Progenitor cell of endocrine pancreas (in vitro differentiated cells): ENCODE measurements at regions not wholly inside any gene's neighbourhood (a gene's known extent, or its start where the extent isn't known, plus 50 kb on each side); places are given as distances from the start of the nearest gene placed in this dataset.

Experiments used
- DNase-seq: peaks from one replicate; pipeline ENCODE4 v3.0.0; 2021; ENCODE audit warnings: low spot score; ENCODE audit not compliant: unreplicated experiment
- H3K27ac Mint-ChIP-seq: 2 replicates; pipeline ENCODE4 v1.8.0; 2021; ENCODE audit warnings: mild to moderate bottlenecking, moderate library complexity, mixed read lengths
- H3K27me3 Mint-ChIP-seq: 2 replicates; pipeline ENCODE4 v1.8.0; 2021; ENCODE audit warnings: mixed read lengths
- H3K36me3 Mint-ChIP-seq: 2 replicates; pipeline ENCODE4 v1.8.0; 2022; ENCODE audit warnings: mixed read lengths; ENCODE audit not compliant: insufficient read depth
- H3K4me1 Mint-ChIP-seq: 2 replicates; pipeline ENCODE4 v1.8.0; 2021; ENCODE audit warnings: low read depth, mixed read lengths
- H3K4me3 Mint-ChIP-seq: 2 replicates; pipeline ENCODE4 v1.8.0; 2021; ENCODE audit warnings: low read depth, mild to moderate bottlenecking, moderate library complexity, mixed read lengths
- H3K9me3 Mint-ChIP-seq: 2 replicates; pipeline ENCODE4 v1.8.0; 2021; ENCODE audit warnings: low read depth, mixed read lengths
- CTCF ChIP-seq: fragments of 200-600 bp; sonication (generic); IDR thresholded peaks from one replicate; pipeline ENCODE4 v1.5.0; 2021; ENCODE audit warnings: antibody characterized with exemption, mild to moderate bottlenecking; ENCODE audit not compliant: unreplicated experiment

- H3K27me3 Mint-ChIP-seq: no peaks in the 10 kb centered on the region
- H3K27ac Mint-ChIP-seq: no peak overlapping the region
- no peaks in the 10 kb centered on the region for H3K4me1 Mint-ChIP-seq
- no peaks in the 10 kb centered on the region for H3K36me3 Mint-ChIP-seq
- H3K9me3 Mint-ChIP-seq: peaks cover 6% of the 10 kb centered on the region
- DNase-seq: no peak
- no peak for TF ChIP-seq CTCF
- H3K4me3 Mint-ChIP-seq: no peak overlapping the region
These were observed 106.0 kb upstream of the FAM78B start for GRCh38 chr1:166272851-166273250.

GRCh38 chr1:166273618-166274017 lies 106.8 kb upstream of the FAM78B start:
- DNase-seq: no peak
- H3K36me3 Mint-ChIP-seq: no peaks in the 10 kb centered on the region
- no peaks in the 10 kb centered on the region for H3K27me3 Mint-ChIP-seq
- H3K4me1 Mint-ChIP-seq: no peaks in the 10 kb centered on the region
- peaks cover 6% of the 10 kb centered on the region for H3K9me3 Mint-ChIP-seq
- H3K4me3 Mint-ChIP-seq: no peak overlapping the region
- H3K27ac Mint-ChIP-seq: no peak overlapping the region
- TF ChIP-seq CTCF: no peak

GRCh38 chr1:166282391-166283137 lies 115.8 kb upstream of the FAM78B start:
- no peak overlapping the region for H3K4me3 Mint-ChIP-seq
- no peak for TF ChIP-seq CTCF
- peaks cover 10% of the 10 kb centered on the region for H3K27me3 Mint-ChIP-seq
- H3K4me1 Mint-ChIP-seq: no peaks in the 10 kb centered on the region
- no peak for DNase-seq
- H3K27ac Mint-ChIP-seq: no peak overlapping the region
- no peaks in the 10 kb centered on the region for H3K36me3 Mint-ChIP-seq
- H3K9me3 Mint-ChIP-seq: peaks cover 3% of the 10 kb centered on the region

GRCh38 chr1:166283190-166283589 lies 116.4 kb upstream of the FAM78B start:
- Mint-ChIP-seq H3K4me1 (no peaks in the 10 kb centered on the region), H3K27ac (no peak overlapping the region), H3K27me3 (peaks cover 10% of the 10 kb centered on the region), H3K36me3 (no peaks in the 10 kb centered on the region), H3K9me3 (no peaks in the 10 kb centered on the region), H3K4me3 (no peak overlapping the region)
- DNase-seq: no peak
- TF ChIP-seq CTCF: no peak

- DNase-seq: no peak
- Mint-ChIP-seq H3K27me3 (peaks cover 10% of the 10 kb centered on the region), H3K4me1 (no peaks in the 10 kb centered on the region), H3K4me3 (no peak overlapping the region), H3K27ac (no peak overlapping the region), H3K36me3 (no peaks in the 10 kb centered on the region), H3K9me3 (no peaks in the 10 kb centered on the region)
- no peak for TF ChIP-seq CTCF
These were observed 116.8 kb upstream of the FAM78B start for GRCh38 chr1:166283600-166283999.
